B cell (primary cell): ENCODE measurements at regions not wholly inside any gene's neighbourhood (a gene's known extent, or its start where the extent isn't known, plus 50 kb on each side); places are given as distances from the start of the nearest gene placed in this dataset.

Experiments used
- ATAC-seq: fragments of 200-7000 bp; cut with Tn5 transposase; one replicate; pipeline ENCODE4 v1.10.0; 2021; ENCODE audit warnings: low read depth, mild to moderate bottlenecking, moderate number of reproducible peaks, moderate library complexity
- CTCF ChIA-PET: fragments of 350-600 bp; sonication (Branson Sonifier 250); formaldehyde crosslinking; loops from one replicate; lab custom pipeline; 2021; ENCODE audit warnings: antibody characterized with exemption, inconsistent platforms; lab: Charles Lee
- POLR2A ChIA-PET: fragments of 350-600 bp; sonication (Branson Sonifier 250); formaldehyde crosslinking; loops from one replicate; lab custom pipeline; 2021; ENCODE audit warnings: antibody characterized with exemption; lab: Charles Lee
- DNase-seq: peaks from one replicate; pipeline ENCODE4 v3.0.0; 2013
- H2AFZ ChIP-seq: 2 replicates; pipeline ENCODE4 v1.6.1; 2012; ENCODE audit warnings: mild to moderate bottlenecking, low read depth, low read length; ENCODE audit not compliant: insufficient read depth, poor library complexity, severe bottlenecking
- H3K27ac ChIP-seq, 2 donors: 1 replicate in 1 of 2; 2 replicates in 1 of 2; pipeline ENCODE4 v1.5.1; 2012 to 2013; ENCODE audit warnings: low read length in 2 of 2, mild to moderate bottlenecking in 2 of 2, moderate library complexity in 1 of 2
- H3K27me3 ChIP-seq, 4 experiments: fragments of 200-600 bp in 1 of 4; sonication (generic) in 1 of 4; replicated peaks in 1 of 4; 1 replicate in 2 of 4; 2 replicates in 2 of 4; pipeline versions ENCODE4 v1.6.1 to v1.7.0; 2013 to 2016; ENCODE audit warnings: low read length in 3 of 4, mild to moderate bottlenecking in 2 of 4, mixed read lengths in 1 of 4, moderate library complexity in 1 of 4; ENCODE audit not compliant: insufficient read depth in 4 of 4, control insufficient read depth in 3 of 4; ENCODE audit errors: control extremely low read depth in 1 of 4
- H3K36me3 ChIP-seq, 2 experiments: replicated peaks in 1 of 2; 1 replicate in 1 of 2; 2 replicates in 1 of 2; pipeline versions ENCODE4 v1.6.1 to v1.7.1; 2013; ENCODE audit warnings: low read length in 1 of 2; ENCODE audit not compliant: insufficient read depth in 2 of 2, control insufficient read depth in 1 of 2; ENCODE audit errors: control extremely low read depth in 1 of 2, extremely low read depth in 1 of 2
- H3K4me1 ChIP-seq, 2 donors: fragments of 200-600 bp in 1 of 2; sonication (generic) in 1 of 2; 1 replicate in 1 of 2; 2 replicates in 1 of 2; pipeline versions ENCODE4 v1.5.1 to v1.6.1; 2013 to 2017; ENCODE audit warnings: low read length in 2 of 2; ENCODE audit not compliant: control insufficient read depth in 2 of 2, insufficient read depth in 2 of 2
- H3K4me2 ChIP-seq: replicated peaks from 2 replicates; pipeline ENCODE3; 2012; ENCODE audit warnings: mild to moderate bottlenecking, low read depth, low read length; ENCODE audit not compliant: poor library complexity, severe bottlenecking
- H3K4me3 ChIP-seq, 5 experiments: fragments of 200-600 bp in 1 of 5; sonication (generic) in 1 of 5; 1 replicate in 3 of 5; 2 replicates in 2 of 5; pipeline versions ENCODE4 v1.5.1 to v1.7.0; 2011 to 2016; ENCODE audit warnings: low read length in 4 of 5, mild to moderate bottlenecking in 4 of 5, low read depth in 2 of 5, control low read depth in 1 of 5, moderate library complexity in 1 of 5; ENCODE audit not compliant: insufficient read depth in 1 of 5; ENCODE audit errors: control extremely low read depth in 1 of 5, extremely low read depth in 1 of 5
- H3K79me2 ChIP-seq: fragments of 200-600 bp; sonication (generic); one replicate; pipeline ENCODE4 v1.6.0; 2016; ENCODE audit warnings: low read length; ENCODE audit not compliant: control insufficient read depth, insufficient read depth
- H3K9ac ChIP-seq: fragments of 200-600 bp; sonication (generic); 2 replicates; pipeline ENCODE4 v1.6.1; 2017; ENCODE audit warnings: mild to moderate bottlenecking, low read length, moderate library complexity
- H3K9me3 ChIP-seq, 3 donors: one replicate each; pipeline versions ENCODE4 v1.6.1 to v1.7.1; 2013; ENCODE audit warnings: low read length in 2 of 3; ENCODE audit not compliant: control insufficient read depth in 2 of 3, insufficient read depth in 1 of 3; ENCODE audit errors: control extremely low read depth in 1 of 3
- H4K20me1 ChIP-seq: 2 replicates; pipeline ENCODE4 v1.6.0; 2012; ENCODE audit warnings: mild to moderate bottlenecking, low read length; ENCODE audit not compliant: insufficient read depth, control insufficient read depth, poor library complexity, severe bottlenecking
- H3K27ac Mint-ChIP-seq: one replicate; pipeline ENCODE4 v1.8.0; 2021; ENCODE audit warnings: mixed read lengths
- H3K27me3 Mint-ChIP-seq: one replicate; pipeline ENCODE4 v1.8.0; 2021; ENCODE audit warnings: mixed read lengths
- H3K4me1 Mint-ChIP-seq: one replicate; pipeline ENCODE4 v1.8.0; 2021; ENCODE audit warnings: mixed read lengths
- H3K4me3 Mint-ChIP-seq: one replicate; pipeline ENCODE4 v1.8.0; 2021; ENCODE audit warnings: mixed read lengths
- H3K9me3 Mint-ChIP-seq: one replicate; pipeline ENCODE4 v1.8.0; 2022; ENCODE audit warnings: mixed read lengths; ENCODE audit not compliant: insufficient read depth
- CTCF ChIP-seq: fragments of 200-600 bp; IDR thresholded peaks from one replicate; pipeline ENCODE4 v1.8.0; 2022; ENCODE audit warnings: antibody characterized with exemption, mild to moderate bottlenecking
- EZH2 ChIP-seq: IDR thresholded peaks from 2 replicates; pipeline ENCODE4 v1.6.1; 2012; ENCODE audit warnings: borderline replicate concordance, low read depth, mild to moderate bottlenecking, moderate library complexity, low read length; ENCODE audit not compliant: insufficient read depth, poor library complexity, severe bottlenecking
- WGBS: methylation state at CpG from one replicate; pipeline ENCODE4 v1.1.5; 2013; ENCODE audit warnings: missing lambda C conversion rate; ENCODE audit not compliant: insufficient coverage; 5-methylcytosine and 5-hydroxymethylcytosine counted together
- intact Hi-C: fragments of 100-400 bp; cut with micrococcal nuclease; formaldehyde crosslinking; loops from one replicate; pipeline ENCODE4 v1.10.0; 2022

DNA sequence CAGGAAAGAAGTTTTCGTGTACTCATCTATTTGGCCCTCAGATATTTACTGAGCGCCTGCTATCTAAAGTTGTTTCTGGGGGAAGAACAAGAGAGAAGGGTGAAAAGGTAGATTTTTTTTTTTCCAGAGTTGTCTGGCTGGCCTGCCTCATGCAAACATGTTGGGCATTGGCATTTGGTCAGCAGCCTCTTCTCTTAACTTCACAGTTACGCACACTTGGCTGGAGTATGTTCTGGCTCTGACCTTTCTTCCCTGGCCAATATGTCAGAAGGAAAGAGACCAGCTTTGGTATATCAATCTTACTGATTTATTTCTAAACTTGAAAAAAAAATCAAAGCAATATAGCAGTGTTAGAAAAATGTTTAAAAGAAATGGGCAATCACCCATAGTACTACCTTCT, 54.2 kb upstream of the GRAMD1B start:
- Histone ChIP-seq H3K4me2 (no peak overlapping the region), H3K79me2 (no peaks in the 10 kb centered on the region), H3K9ac (no peak overlapping the region), H3K27me3 (no peaks in the 10 kb centered on the region), H2AFZ (no peak overlapping the region), H3K27ac (no peak overlapping the region), H3K36me3 (no peaks in the 10 kb centered on the region), H4K20me1 (no peaks in the 10 kb centered on the region), H3K4me1 (no peaks in the 10 kb centered on the region), H3K4me3 (no peak overlapping the region), H3K9me3 (no peaks in the 10 kb centered on the region)
- 100% methylated on average over 2 of the region's 3 CpGs for WGBS
- no peak for DNase-seq
- TF ChIP-seq CTCF (no peak), EZH2 (no peak)
- intact Hi-C loops: no loop called here
- no peak for ATAC-seq
- POLR2A ChIA-PET: no interaction called here
- Mint-ChIP-seq H3K4me1 (no peaks in the 10 kb centered on the region), H3K4me3 (no peak overlapping the region), H3K27me3 (no peaks in the 10 kb centered on the region), H3K27ac (no peak overlapping the region), H3K9me3 (no peaks in the 10 kb centered on the region)
- CTCF ChIA-PET: no interaction called here

- H4K20me1 ChIP-seq: no peaks in the 10 kb centered on the region
- POLR2A ChIA-PET: no interaction called here
- intact Hi-C loops: no loop called here
- CTCF ChIA-PET: no interaction called here
- no peaks in the 10 kb centered on the region for H3K9me3 ChIP-seq
- no peaks in the 10 kb centered on the region for H3K79me2 ChIP-seq
- no peak for TF ChIP-seq CTCF
- TF ChIP-seq EZH2: no peak
- no peaks in the 10 kb centered on the region for H3K27me3 ChIP-seq
- DNase-seq (no peak), ATAC-seq (no peak)
- no peak overlapping the region for H3K27ac ChIP-seq
- H2AFZ ChIP-seq: no peak overlapping the region
- H3K4me1 ChIP-seq: no peaks in the 10 kb centered on the region
- no peak overlapping the region for H3K4me3 ChIP-seq
- no peak overlapping the region for H3K9ac ChIP-seq
- Mint-ChIP-seq H3K4me1 (no peaks in the 10 kb centered on the region), H3K9me3 (no peaks in the 10 kb centered on the region), H3K27me3 (no peaks in the 10 kb centered on the region), H3K4me3 (no peak overlapping the region), H3K27ac (no peak overlapping the region)
- WGBS: 100% methylated on average over 4 of the region's 5 CpGs
- no peaks in the 10 kb centered on the region for H3K36me3 ChIP-seq
- no peak overlapping the region for H3K4me2 ChIP-seq
Observed at GRCh38 chr11:123374622-123374968, 55.5 kb upstream of the GRAMD1B start.
